ENCODE measurements at regions not wholly inside any gene's neighbourhood (a gene's known extent, or its start where the extent isn't known, plus 50 kb on each side); places are given as distances from the start of the nearest gene placed in this dataset.

GRCh38 chr3:67745296-67745695, 90.9 kb upstream of the SUCLG2 start:
- DNase-seq: no peak

DNA sequence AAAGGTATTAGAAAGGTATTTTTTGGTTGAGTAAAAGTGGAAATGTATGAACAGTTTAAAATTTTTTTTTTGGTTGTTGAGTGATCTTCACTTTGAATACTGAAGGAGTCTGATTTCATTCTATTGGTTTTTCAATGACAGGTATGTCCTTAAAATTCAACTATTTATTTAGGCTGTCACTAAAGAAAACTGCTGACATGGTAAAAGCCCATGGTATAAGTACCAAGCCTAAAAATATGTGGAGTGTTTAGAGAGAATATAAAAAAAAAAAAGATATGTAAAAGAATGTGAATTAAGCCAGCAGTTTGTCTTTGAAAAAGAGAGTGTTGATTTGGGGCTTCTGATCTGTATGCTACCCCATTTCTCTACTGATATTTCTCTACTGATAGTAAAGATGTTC, 90.3 kb upstream of the SUCLG2 start:
- DNase-seq: no peak

GRCh38 chr3:67739851-67740250, 85.4 kb upstream of the SUCLG2 start:
- no peak for DNase-seq

GRCh38 chr3:67737906-67738865, 83.8 kb upstream of the SUCLG2 start:
- peak; percentile 10 for DNase-seq

DNA sequence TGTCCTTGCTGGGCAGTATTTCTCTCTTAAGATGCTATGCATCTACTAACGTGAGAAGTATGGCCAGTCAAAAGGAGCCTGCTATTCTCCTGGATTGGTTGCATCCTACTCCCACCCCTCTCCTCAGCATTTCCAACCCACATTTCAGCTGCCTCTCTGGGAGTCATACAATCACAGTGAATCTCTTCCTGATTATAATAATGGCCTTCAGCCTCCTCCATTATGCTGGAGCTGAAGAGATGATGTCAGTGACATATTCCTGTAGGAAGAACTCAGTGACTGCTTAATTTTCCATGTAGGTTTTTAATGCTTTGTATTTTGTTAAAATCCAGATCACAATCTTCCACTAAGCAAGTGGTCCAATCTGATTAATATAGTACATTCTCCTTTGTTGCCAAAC, 82.7 kb upstream of the SUCLG2 start:
- no peak for DNase-seq

GRCh38 chr3:67733269-67733950, 79.0 kb upstream of the SUCLG2 start:
- DNase-seq: no peak

- no peak for DNase-seq
These were observed 70.0 kb upstream of the SUCLG2 start for GRCh38 chr3:67724434-67724833.

DNA sequence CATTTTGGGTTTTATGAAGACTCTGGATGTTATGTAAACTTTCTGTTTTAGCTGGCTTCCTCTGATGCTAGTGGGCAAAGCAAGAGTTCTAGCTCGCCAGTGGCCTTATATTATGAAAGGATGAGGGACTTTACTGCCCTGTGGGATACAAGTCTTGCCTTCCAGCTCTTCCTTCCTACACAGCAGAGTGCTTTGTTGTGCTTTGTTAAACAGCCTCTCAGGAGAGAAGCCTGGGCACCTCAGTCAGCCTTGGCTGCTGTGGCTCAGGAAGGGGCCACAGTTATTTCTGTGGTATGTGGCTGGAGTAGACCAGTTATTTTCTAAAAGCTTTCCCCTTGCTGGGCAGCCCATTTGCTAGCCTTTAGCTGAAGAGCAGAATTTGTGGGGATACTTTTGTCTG, 69.5 kb upstream of the SUCLG2 start:
- DNase-seq: no peak

DNA sequence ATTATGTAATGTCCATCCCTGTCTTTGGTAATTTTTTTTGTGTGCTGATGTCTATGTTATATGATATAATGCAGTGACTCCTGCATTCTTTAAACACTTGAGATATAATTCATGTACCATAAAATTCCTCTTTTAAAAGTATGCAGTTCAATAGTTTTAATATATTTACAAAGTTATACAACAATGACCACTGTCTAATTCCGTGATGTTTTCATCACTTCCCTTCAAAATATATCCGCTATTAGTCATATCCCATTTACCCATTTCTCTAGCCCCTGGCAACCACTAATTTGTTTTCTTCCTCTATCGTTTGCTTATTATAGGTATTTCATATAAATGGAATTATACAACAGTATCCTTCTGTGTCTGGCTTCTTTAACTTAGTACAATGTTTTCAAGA, 64.9 kb upstream of the SUCLG2 start:
- DNase-seq: no peak

- no peak for DNase-seq
These were observed 61.6 kb upstream of the SUCLG2 start for GRCh38 chr3:67715971-67716370.

GRCh38 chr3:67713764-67714469, 59.5 kb upstream of the SUCLG2 start:
- no peak for DNase-seq

GRCh38 chr3:67712259-67712658, 57.8 kb upstream of the SUCLG2 start:
- no peak for DNase-seq

DNA sequence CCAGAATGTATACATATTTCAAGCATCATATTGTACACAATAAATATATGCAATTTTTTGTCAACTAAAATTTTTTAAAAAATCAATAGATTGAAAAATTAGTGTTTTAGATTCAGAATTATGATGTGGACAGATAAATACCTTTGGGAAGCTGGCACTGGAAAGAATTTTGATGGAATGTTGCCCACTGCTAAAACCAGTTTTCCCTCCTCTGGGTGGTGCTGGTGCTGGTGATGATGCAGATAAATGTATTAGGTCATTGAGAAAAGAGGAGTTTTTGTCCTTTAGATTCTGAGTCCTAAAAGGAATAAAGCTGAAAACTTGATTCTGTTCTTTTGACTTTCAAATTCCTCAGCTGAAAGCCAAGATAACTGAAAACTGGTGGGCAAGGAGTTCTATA, 56.0 kb upstream of the SUCLG2 start:
- no peak for DNase-seq

- DNase-seq: no peak
These were observed 52.5 kb upstream of the SUCLG2 start for GRCh38 chr3:67706934-67707333.

DNA sequence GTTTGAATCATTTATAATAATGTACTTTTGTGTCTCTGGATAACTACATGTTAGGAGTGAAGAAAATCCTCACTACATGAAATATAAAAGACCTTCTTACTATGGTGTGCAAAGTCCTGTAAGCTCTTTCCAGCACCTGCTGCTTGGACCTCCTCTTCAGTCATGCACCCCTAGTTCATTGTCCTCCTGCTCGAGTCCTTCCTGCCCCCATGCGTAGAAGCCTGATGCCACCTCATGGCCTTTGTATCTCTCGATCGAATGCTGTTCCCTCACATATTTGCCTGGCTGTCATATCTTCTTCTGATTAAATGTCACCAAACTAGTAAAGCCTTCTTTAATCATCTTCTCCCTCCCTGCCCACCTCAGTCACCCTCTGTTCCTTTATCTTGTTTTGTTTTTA, 49.9 kb upstream of the SUCLG2 start:
- DNase-seq: no peak
